BE2C (cell line): ENCODE measurements at regions not wholly inside any gene's neighbourhood (a gene's known extent, or its start where the extent isn't known, plus 50 kb on each side); places are given as distances from the start of the nearest gene placed in this dataset.

Experiments used
- DNase-seq: peaks from one replicate; pipeline ENCODE4 v3.0.0-alpha.2; 2020
- H3K27me3 ChIP-seq: fragments of 250-450 bp; sonication (Bioruptor Pico); 2 replicates; pipeline ENCODE4 v1.5.1; 2020; ENCODE audit warnings: mild to moderate bottlenecking
- H3K36me3 ChIP-seq: fragments of 250-450 bp; sonication (Bioruptor Pico); 2 replicates; pipeline ENCODE4 v1.5.1; 2020; ENCODE audit warnings: mild to moderate bottlenecking
- H3K4me1 ChIP-seq: fragments of 250-450 bp; sonication (Bioruptor Pico); 2 replicates; pipeline ENCODE4 v1.5.1; 2020
- H3K4me3 ChIP-seq: 2 replicates; pipeline ENCODE4 v1.5.1; 2011; ENCODE audit warnings: low read depth, low read length
- H3K9me3 ChIP-seq: fragments of 250-450 bp; sonication (Bioruptor Pico); 2 replicates; pipeline ENCODE4 v1.5.1; 2020
- CTCF ChIP-seq: IDR thresholded peaks from 2 replicates; pipeline ENCODE4 v1.5.1; 2012; ENCODE audit warnings: mild to moderate bottlenecking, low read depth, low read length

GRCh38 chr6:132135409-132135808 is 184.2 kb upstream of the CCN2 start:
- Histone ChIP-seq H3K36me3 (no peaks in the 10 kb centered on the region), H3K4me1 (no peaks in the 10 kb centered on the region), H3K27me3 (no peaks in the 10 kb centered on the region), H3K4me3 (no peak overlapping the region), H3K9me3 (no peaks in the 10 kb centered on the region)
- no peak for DNase-seq
- TF ChIP-seq CTCF: no peak

- Histone ChIP-seq H3K27me3 (no peaks in the 10 kb centered on the region), H3K4me3 (no peak overlapping the region), H3K36me3 (no peaks in the 10 kb centered on the region), H3K4me1 (no peaks in the 10 kb centered on the region), H3K9me3 (no peaks in the 10 kb centered on the region)
- no peak for TF ChIP-seq CTCF
- DNase-seq: no peak
Observed at GRCh38 chr6:132133736-132134445, 182.7 kb upstream of the CCN2 start.

GRCh38 chr6:132132924-132133639 is 181.9 kb upstream of the CCN2 start:
- TF ChIP-seq CTCF: no peak
- DNase-seq: no peak
- Histone ChIP-seq H3K36me3 (no peaks in the 10 kb centered on the region), H3K4me1 (no peaks in the 10 kb centered on the region), H3K27me3 (no peaks in the 10 kb centered on the region), H3K9me3 (no peaks in the 10 kb centered on the region), H3K4me3 (no peak overlapping the region)

- H3K4me3 ChIP-seq: no peak overlapping the region
- no peaks in the 10 kb centered on the region for H3K36me3 ChIP-seq
- H3K4me1 ChIP-seq: no peaks in the 10 kb centered on the region
- no peak for TF ChIP-seq CTCF
- DNase-seq: no peak
- H3K27me3 ChIP-seq: no peaks in the 10 kb centered on the region
- no peaks in the 10 kb centered on the region for H3K9me3 ChIP-seq
Observed at GRCh38 chr6:132132422-132132821, 181.2 kb upstream of the CCN2 start.

GRCh38 chr6:132131758-132132157 is 180.6 kb upstream of the CCN2 start:
- TF ChIP-seq CTCF: no peak
- Histone ChIP-seq H3K9me3 (no peaks in the 10 kb centered on the region), H3K4me1 (no peaks in the 10 kb centered on the region), H3K4me3 (no peak overlapping the region), H3K36me3 (no peaks in the 10 kb centered on the region), H3K27me3 (no peaks in the 10 kb centered on the region)
- DNase-seq: no peak

GRCh38 chr6:132131351-132131750 is 180.2 kb upstream of the CCN2 start:
- no peak for DNase-seq
- H3K27me3 ChIP-seq: no peaks in the 10 kb centered on the region
- no peak for TF ChIP-seq CTCF
- H3K9me3 ChIP-seq: no peaks in the 10 kb centered on the region
- H3K4me1 ChIP-seq: no peaks in the 10 kb centered on the region
- no peak overlapping the region for H3K4me3 ChIP-seq
- H3K36me3 ChIP-seq: no peaks in the 10 kb centered on the region
